Mesothelial cell of epicardium (in vitro differentiated cells): ENCODE measurements at regions not wholly inside any gene's neighbourhood (a gene's known extent, or its start where the extent isn't known, plus 50 kb on each side); places are given as distances from the start of the nearest gene placed in this dataset.

Source experiments
- DNase-seq, 2 experiments: peaks; one replicate each; pipeline ENCODE4 v3.0.0; 2021; ENCODE audit warnings: low spot score in 2 of 2; ENCODE audit not compliant: unreplicated experiment in 2 of 2
- H3K27ac Mint-ChIP-seq: 2 replicates; pipeline ENCODE4 v1.8.0; 2021; ENCODE audit warnings: mixed read lengths
- H3K27me3 Mint-ChIP-seq: 2 replicates; pipeline ENCODE4 v1.8.0; 2021; ENCODE audit warnings: low read depth, mixed read lengths
- H3K36me3 Mint-ChIP-seq: 2 replicates; pipeline ENCODE4 v1.8.0; 2021; ENCODE audit warnings: mixed read lengths
- H3K4me1 Mint-ChIP-seq: 2 replicates; pipeline ENCODE4 v1.8.0; 2021; ENCODE audit warnings: mixed read lengths
- H3K4me3 Mint-ChIP-seq: 2 replicates; pipeline ENCODE4 v1.8.0; 2021; ENCODE audit warnings: mild to moderate bottlenecking, moderate library complexity, mixed read lengths
- H3K9me3 Mint-ChIP-seq: 2 replicates; pipeline ENCODE4 v1.8.0; 2021; ENCODE audit warnings: mixed read lengths
- TF ChIP-seq, protein P1 (sequence below): fragments of 200-600 bp; sonication (generic); IDR thresholded peaks from one replicate; pipeline ENCODE4 v1.5.0; 2021; ENCODE audit warnings: antibody characterized with exemption; ENCODE audit not compliant: unreplicated experiment

DNA sequence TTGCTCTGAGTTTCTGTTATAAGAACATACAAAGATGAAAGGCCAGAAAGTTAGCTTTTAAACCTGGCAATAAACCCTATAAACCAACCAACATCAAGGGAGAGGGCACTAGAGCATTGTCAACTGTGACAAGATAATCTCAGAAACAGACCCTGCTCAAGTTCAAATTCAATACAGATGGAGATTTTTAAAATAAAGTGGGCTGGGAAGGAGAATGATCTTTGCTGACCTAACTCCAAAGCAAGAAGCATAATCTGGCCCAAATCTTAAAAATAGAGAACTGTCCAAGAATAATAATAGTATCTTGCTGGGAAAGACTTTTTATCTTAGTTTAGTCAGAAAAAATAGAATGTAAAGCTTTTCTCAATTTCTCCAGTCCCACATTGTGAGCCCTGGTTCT is 485.5 kb downstream of the DISC1 start:
- TF ChIP-seq, protein P1, sequence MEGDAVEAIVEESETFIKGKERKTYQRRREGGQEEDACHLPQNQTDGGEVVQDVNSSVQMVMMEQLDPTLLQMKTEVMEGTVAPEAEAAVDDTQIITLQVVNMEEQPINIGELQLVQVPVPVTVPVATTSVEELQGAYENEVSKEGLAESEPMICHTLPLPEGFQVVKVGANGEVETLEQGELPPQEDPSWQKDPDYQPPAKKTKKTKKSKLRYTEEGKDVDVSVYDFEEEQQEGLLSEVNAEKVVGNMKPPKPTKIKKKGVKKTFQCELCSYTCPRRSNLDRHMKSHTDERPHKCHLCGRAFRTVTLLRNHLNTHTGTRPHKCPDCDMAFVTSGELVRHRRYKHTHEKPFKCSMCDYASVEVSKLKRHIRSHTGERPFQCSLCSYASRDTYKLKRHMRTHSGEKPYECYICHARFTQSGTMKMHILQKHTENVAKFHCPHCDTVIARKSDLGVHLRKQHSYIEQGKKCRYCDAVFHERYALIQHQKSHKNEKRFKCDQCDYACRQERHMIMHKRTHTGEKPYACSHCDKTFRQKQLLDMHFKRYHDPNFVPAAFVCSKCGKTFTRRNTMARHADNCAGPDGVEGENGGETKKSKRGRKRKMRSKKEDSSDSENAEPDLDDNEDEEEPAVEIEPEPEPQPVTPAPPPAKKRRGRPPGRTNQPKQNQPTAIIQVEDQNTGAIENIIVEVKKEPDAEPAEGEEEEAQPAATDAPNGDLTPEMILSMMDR, result no peak
- H3K27ac Mint-ChIP-seq, result peak overlapping the region; percentile 36
- no peak overlapping the region for H3K4me3 Mint-ChIP-seq
- peaks cover 3% of the 10 kb centered on the region for H3K9me3 Mint-ChIP-seq
- no peaks in the 10 kb centered on the region for H3K27me3 Mint-ChIP-seq
- no peaks in the 10 kb centered on the region for H3K36me3 Mint-ChIP-seq
- peaks cover 33% of the 10 kb centered on the region for H3K4me1 Mint-ChIP-seq
- DNase-seq, result no peak

- DNase-seq, result no peak
- Mint-ChIP-seq H3K36me3 (no peaks in the 10 kb centered on the region), H3K4me3 (no peak overlapping the region), H3K27ac (peak overlapping the region; percentile 76), H3K27me3 (no peaks in the 10 kb centered on the region), H3K4me1 (peaks cover 33% of the 10 kb centered on the region), H3K9me3 (peaks cover 3% of the 10 kb centered on the region)
- TF ChIP-seq, protein P1, result no peak
These were observed 485.0 kb downstream of the DISC1 start for GRCh38 chr1:232111611-232112010.

- Mint-ChIP-seq H3K27ac (peak overlapping the region; percentile 76), H3K4me1 (peaks cover 34% of the 10 kb centered on the region), H3K27me3 (no peaks in the 10 kb centered on the region), H3K4me3 (no peak overlapping the region), H3K9me3 (peaks cover 3% of the 10 kb centered on the region), H3K36me3 (no peaks in the 10 kb centered on the region)
- DNase-seq, result peak in 1 of 2 experiments; percentile 43
- TF ChIP-seq, protein P1, result no peak
These were observed 483.9 kb downstream of the DISC1 start for GRCh38 chr1:232110281-232111090.

DNA sequence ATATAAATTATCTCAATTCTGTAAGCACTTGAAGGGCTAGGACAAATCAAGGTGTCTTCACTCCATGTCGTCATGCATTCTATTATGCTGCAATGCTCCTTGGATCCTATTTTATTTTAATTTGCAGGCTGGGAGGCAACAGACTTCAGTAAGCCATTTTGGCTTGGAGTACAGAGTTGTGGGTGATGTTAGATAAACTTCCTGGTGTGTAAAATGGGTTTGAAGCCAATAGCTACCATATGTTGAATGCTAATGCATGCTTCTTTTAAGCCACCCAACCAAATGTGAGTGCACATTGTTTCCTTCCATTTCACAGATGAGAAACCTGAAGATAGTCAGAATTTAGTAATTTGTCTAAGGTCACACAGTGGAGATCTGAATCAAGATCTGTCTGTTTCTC is 482.8 kb downstream of the DISC1 start:
- H3K27me3 Mint-ChIP-seq, result no peaks in the 10 kb centered on the region
- no peaks in the 10 kb centered on the region for H3K36me3 Mint-ChIP-seq
- H3K9me3 Mint-ChIP-seq, result peaks cover 3% of the 10 kb centered on the region
- no peak for DNase-seq
- H3K4me1 Mint-ChIP-seq, result peaks cover 37% of the 10 kb centered on the region
- H3K27ac Mint-ChIP-seq, result peak overlapping the region; percentile 76
- H3K4me3 Mint-ChIP-seq, result no peak overlapping the region
- TF ChIP-seq, protein P1, result no peak

DNA sequence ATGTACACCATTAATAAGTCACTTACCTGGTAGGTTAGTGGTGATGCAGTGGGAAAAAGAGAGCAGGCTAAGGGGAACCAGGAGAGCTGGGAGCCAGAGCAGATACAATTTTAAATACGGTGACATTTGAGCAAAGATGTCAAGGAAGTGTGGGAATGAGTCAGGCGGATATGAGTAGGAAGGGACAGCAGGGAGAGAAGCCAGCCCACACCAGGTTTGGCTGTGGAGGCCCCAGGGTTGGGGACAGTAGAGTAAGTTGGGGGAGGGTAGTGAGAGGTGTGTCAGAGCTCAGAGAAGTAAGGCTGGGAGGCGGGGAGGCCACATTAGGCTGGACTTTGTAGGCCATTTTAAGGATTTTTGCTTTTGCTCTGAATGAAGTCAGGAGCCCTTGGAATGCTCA is 482.0 kb downstream of the DISC1 start:
- H3K9me3 Mint-ChIP-seq, result peaks cover 3% of the 10 kb centered on the region
- TF ChIP-seq, protein P1, result no peak

More for the DNA sequence above, 482.0 kb downstream of the DISC1 start:
- no peaks in the 10 kb centered on the region for H3K36me3 Mint-ChIP-seq
- H3K4me3 Mint-ChIP-seq, result no peak overlapping the region
- peaks cover 37% of the 10 kb centered on the region for H3K4me1 Mint-ChIP-seq
- no peak overlapping the region for H3K27ac Mint-ChIP-seq
- peaks cover 2% of the 10 kb centered on the region for H3K27me3 Mint-ChIP-seq
- no peak for DNase-seq
